Gastrocnemius medialis (tissue), 4 donors: ENCODE measurements at regions not wholly inside any gene's neighbourhood (a gene's known extent, or its start where the extent isn't known, plus 50 kb on each side); places are given as distances from the start of the nearest gene placed in this dataset.

ENCODE experiments used
- POLR2A ChIP-seq, 2 donors: fragments of 450-650 bp; IDR thresholded peaks; one replicate each; pipeline ENCODE4 v1.6.1; 2017; ENCODE audit warnings: antibody characterized with exemption in 2 of 2, mild to moderate bottlenecking in 2 of 2, moderate library complexity in 2 of 2
- TF ChIP-seq, protein P1 (sequence below), 5 experiments: fragments of 450-650 bp in 3 of 5; fragments of 200-600 bp in 2 of 5; sonication (generic) in 2 of 5; IDR thresholded peaks in 4 of 5; conservative IDR thresholded peaks in 1 of 5; 1 replicate in 4 of 5; 2 replicates in 1 of 5; pipeline ENCODE4 v1.5.1; 2016 to 2019; ENCODE audit warnings: antibody characterized with exemption in 5 of 5, mild to moderate bottlenecking in 3 of 5, moderate library complexity in 3 of 5

DNA sequence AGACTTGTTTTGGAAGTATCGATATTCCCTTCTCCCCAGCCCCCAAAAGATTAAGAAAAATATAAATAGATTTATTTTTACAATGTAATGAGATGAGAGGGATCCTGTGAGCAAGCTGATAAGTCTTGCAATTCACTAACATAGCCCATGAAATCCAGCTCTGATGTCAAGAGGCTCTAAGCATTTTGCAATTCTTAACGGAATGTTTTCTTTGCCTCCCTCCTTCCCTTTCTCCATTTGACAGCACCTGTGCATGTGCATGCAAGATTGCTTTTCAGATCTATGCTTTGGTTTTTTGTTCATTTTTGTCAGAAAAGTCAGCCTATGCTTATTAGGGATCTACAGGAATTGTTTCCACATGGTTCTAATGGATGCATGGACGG is 169.9 kb downstream of the SLIT2 start:
- TF ChIP-seq, protein P1, sequence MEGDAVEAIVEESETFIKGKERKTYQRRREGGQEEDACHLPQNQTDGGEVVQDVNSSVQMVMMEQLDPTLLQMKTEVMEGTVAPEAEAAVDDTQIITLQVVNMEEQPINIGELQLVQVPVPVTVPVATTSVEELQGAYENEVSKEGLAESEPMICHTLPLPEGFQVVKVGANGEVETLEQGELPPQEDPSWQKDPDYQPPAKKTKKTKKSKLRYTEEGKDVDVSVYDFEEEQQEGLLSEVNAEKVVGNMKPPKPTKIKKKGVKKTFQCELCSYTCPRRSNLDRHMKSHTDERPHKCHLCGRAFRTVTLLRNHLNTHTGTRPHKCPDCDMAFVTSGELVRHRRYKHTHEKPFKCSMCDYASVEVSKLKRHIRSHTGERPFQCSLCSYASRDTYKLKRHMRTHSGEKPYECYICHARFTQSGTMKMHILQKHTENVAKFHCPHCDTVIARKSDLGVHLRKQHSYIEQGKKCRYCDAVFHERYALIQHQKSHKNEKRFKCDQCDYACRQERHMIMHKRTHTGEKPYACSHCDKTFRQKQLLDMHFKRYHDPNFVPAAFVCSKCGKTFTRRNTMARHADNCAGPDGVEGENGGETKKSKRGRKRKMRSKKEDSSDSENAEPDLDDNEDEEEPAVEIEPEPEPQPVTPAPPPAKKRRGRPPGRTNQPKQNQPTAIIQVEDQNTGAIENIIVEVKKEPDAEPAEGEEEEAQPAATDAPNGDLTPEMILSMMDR (IDR thresholded peaks at IDR 0.05 in 4 of 5, conservative IDR thresholded peaks at IDR 0.05 in 1 of 5), result no peak
- no peak for TF ChIP-seq POLR2A (IDR thresholded peaks at IDR 0.05)
